Mammary epithelial cell (primary cell): ENCODE measurements at regions not wholly inside any gene's neighbourhood (a gene's known extent, or its start where the extent isn't known, plus 50 kb on each side); places are given as distances from the start of the nearest gene placed in this dataset.

Experiments used
- EZH2 ChIP-seq: IDR thresholded peaks from 2 replicates; pipeline ENCODE4 v1.6.1; 2012; ENCODE audit warnings: low read length, inconsistent platforms, borderline replicate concordance
- TF ChIP-seq, protein P1 (sequence below), 2 donors: IDR thresholded peaks in 1 of 2; conservative IDR thresholded peaks in 1 of 2; 2 replicates each; pipeline ENCODE4 v1.5.1; 2011 to 2012; ENCODE audit warnings: inconsistent platforms in 2 of 2, low read length in 2 of 2, mild to moderate bottlenecking in 2 of 2, control low read depth in 1 of 2, low read depth in 1 of 2; ENCODE audit not compliant: insufficient read depth in 1 of 2; ENCODE audit errors: extremely low read depth in 1 of 2

DNA sequence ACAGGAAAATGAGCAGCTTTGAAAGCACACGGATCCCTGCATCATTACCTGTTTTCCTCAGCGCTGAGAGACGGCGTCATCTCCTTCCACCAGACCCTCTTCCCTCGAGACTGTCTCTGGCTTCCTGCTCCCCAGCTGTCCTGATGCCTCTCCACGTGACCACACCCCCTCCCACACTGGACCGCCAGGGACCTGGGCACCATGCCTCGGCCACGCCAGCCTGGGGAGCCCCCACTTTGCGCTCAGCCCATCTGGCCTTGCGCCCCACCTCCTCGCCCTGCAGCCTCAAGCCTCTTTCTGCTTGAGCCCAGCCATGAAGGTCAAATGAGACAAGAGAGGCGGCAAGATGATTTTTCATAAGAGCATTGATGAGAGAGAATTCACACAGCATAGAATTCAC lies 66.0 kb upstream of the ACKR3 start:
- TF ChIP-seq, protein P1, sequence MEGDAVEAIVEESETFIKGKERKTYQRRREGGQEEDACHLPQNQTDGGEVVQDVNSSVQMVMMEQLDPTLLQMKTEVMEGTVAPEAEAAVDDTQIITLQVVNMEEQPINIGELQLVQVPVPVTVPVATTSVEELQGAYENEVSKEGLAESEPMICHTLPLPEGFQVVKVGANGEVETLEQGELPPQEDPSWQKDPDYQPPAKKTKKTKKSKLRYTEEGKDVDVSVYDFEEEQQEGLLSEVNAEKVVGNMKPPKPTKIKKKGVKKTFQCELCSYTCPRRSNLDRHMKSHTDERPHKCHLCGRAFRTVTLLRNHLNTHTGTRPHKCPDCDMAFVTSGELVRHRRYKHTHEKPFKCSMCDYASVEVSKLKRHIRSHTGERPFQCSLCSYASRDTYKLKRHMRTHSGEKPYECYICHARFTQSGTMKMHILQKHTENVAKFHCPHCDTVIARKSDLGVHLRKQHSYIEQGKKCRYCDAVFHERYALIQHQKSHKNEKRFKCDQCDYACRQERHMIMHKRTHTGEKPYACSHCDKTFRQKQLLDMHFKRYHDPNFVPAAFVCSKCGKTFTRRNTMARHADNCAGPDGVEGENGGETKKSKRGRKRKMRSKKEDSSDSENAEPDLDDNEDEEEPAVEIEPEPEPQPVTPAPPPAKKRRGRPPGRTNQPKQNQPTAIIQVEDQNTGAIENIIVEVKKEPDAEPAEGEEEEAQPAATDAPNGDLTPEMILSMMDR (conservative IDR thresholded peaks at IDR 0.05 in 1 of 2, IDR thresholded peaks at IDR 0.05 in 1 of 2; ENCODE audit: extremely low read depth in 1 of 2, insufficient read depth in 1 of 2, low read depth in 1 of 2, low read length in 2 of 2): no peak
- no peak for TF ChIP-seq EZH2
